Activated naive CD4-positive, alpha-beta T cell treated with anti-CD3 and anti-CD28 coated beads, Interleukin-2, amount 10 ng/mL, durations not matched to agents 7 days and 5 days (primary cell): ENCODE measurements at regions not wholly inside any gene's neighbourhood (a gene's known extent, or its start where the extent isn't known, plus 50 kb on each side); places are given as distances from the start of the nearest gene placed in this dataset.

Source experiments
- CTCF ChIA-PET: fragments of 350-600 bp; sonication (Branson Sonifier 250); formaldehyde crosslinking; loops from one replicate; lab custom pipeline; 2021; ENCODE audit warnings: antibody characterized with exemption; lab: Charles Lee
- DNase-seq: peaks from one replicate; pipeline ENCODE4 v3.0.0-alpha.2; 2020
- H3K27ac Mint-ChIP-seq: one replicate; pipeline ENCODE4 v1.8.0; 2021; ENCODE audit warnings: mild to moderate bottlenecking, moderate library complexity, mixed read lengths
- H3K27me3 Mint-ChIP-seq: one replicate; pipeline ENCODE4 v1.8.0; 2021; ENCODE audit warnings: mild to moderate bottlenecking, mixed read lengths
- H3K36me3 Mint-ChIP-seq: one replicate; pipeline ENCODE4 v1.8.0; 2021; ENCODE audit warnings: mixed read lengths
- H3K4me1 Mint-ChIP-seq: one replicate; pipeline ENCODE4 v1.8.0; 2021; ENCODE audit warnings: mixed read lengths
- H3K4me3 Mint-ChIP-seq: one replicate; pipeline ENCODE4 v1.8.0; 2021; ENCODE audit warnings: mild to moderate bottlenecking, moderate library complexity, mixed read lengths
- H3K9me3 Mint-ChIP-seq: one replicate; pipeline ENCODE4 v1.8.0; 2021; ENCODE audit warnings: mixed read lengths

DNA sequence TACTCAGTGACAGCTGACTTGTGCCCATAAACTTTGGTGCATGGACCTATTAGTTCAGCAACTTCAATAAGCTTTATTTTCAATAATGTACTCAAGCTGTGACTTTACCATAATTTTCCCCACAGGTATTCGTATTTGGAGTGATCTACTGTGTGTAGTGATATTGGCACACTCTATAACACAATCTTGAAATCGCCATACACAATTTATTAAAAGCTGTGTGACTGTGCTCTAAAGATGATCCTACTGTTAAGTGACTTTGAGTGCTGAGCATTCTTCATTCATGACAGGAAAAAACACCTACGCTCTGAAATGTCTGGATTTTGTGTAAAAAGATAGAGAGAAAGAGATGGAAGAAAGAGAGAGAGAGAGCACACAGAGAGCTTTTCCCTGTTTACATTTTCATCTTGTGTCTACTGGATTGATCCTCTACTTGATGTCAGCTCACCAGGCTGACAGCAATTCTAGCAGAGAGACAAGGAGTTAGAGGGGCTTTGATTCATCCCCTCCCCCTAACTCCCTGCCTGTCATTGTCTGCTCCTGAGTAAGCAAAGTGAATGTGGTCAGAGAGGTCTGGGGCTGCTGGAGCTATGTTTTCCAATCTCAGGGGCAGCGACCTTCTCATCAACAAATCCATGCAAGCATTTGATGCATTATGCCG, 538.7 kb upstream of the POU3F2 start:
- CTCF ChIA-PET: no interaction called here
- DNase-seq: no peak
- H3K36me3 Mint-ChIP-seq: no peaks in the 10 kb centered on the region
- no peak overlapping the region for H3K27ac Mint-ChIP-seq
- H3K4me1 Mint-ChIP-seq: no peaks in the 10 kb centered on the region
- H3K9me3 Mint-ChIP-seq: no peaks in the 10 kb centered on the region
- no peak overlapping the region for H3K4me3 Mint-ChIP-seq
- no peaks in the 10 kb centered on the region for H3K27me3 Mint-ChIP-seq

GRCh38 chr6:98308564-98308963, 525.8 kb upstream of the POU3F2 start:
- Mint-ChIP-seq H3K36me3 (no peaks in the 10 kb centered on the region), H3K4me3 (no peak overlapping the region), H3K4me1 (no peaks in the 10 kb centered on the region), H3K9me3 (peaks cover 2% of the 10 kb centered on the region), H3K27ac (no peak overlapping the region), H3K27me3 (no peaks in the 10 kb centered on the region)
- CTCF ChIA-PET: no interaction called here
- no peak for DNase-seq

- Mint-ChIP-seq H3K4me1 (no peaks in the 10 kb centered on the region), H3K36me3 (no peaks in the 10 kb centered on the region), H3K9me3 (peaks cover 2% of the 10 kb centered on the region), H3K4me3 (no peak overlapping the region), H3K27ac (no peak overlapping the region), H3K27me3 (no peaks in the 10 kb centered on the region)
- CTCF ChIA-PET: no interaction called here
- no peak for DNase-seq
Observed at GRCh38 chr6:98310443-98310842, 523.9 kb upstream of the POU3F2 start.

GRCh38 chr6:98323605-98324004, 510.8 kb upstream of the POU3F2 start:
- H3K4me3 Mint-ChIP-seq: no peak overlapping the region
- no peak overlapping the region for H3K27ac Mint-ChIP-seq
- DNase-seq: no peak
- no peaks in the 10 kb centered on the region for H3K27me3 Mint-ChIP-seq
- CTCF ChIA-PET: no interaction called here
- peaks cover 2% of the 10 kb centered on the region for H3K9me3 Mint-ChIP-seq
- H3K4me1 Mint-ChIP-seq: no peaks in the 10 kb centered on the region
- no peaks in the 10 kb centered on the region for H3K36me3 Mint-ChIP-seq

- Mint-ChIP-seq H3K27ac (no peak overlapping the region), H3K27me3 (no peaks in the 10 kb centered on the region), H3K9me3 (peaks cover 2% of the 10 kb centered on the region), H3K4me1 (no peaks in the 10 kb centered on the region), H3K36me3 (no peaks in the 10 kb centered on the region), H3K4me3 (no peak overlapping the region)
- no peak for DNase-seq
- CTCF ChIA-PET: no interaction called here
Observed at GRCh38 chr6:98324446-98324845, 509.9 kb upstream of the POU3F2 start.

DNA sequence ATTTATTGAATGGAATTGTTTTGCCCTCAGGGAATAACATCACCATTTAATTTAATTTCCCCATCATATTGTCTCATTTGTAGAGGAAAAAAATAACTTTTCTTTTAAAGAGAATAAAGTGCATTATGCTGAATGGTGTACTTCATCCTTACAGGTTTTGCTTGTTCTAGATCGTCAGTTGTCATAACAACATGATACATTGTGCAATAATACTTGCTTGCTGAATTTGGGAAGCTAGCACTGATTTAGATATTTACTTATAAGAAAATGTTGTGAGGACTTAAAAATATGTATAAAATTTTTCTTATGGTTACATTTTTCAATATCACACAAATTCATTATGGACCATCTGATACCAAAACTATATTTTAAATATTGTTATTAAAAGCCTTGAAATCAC, 509.0 kb upstream of the POU3F2 start:
- Mint-ChIP-seq H3K9me3 (peaks cover 3% of the 10 kb centered on the region), H3K27me3 (no peaks in the 10 kb centered on the region), H3K4me1 (no peaks in the 10 kb centered on the region), H3K4me3 (no peak overlapping the region), H3K27ac (no peak overlapping the region), H3K36me3 (no peaks in the 10 kb centered on the region)
- CTCF ChIA-PET: no interaction called here
- no peak for DNase-seq

DNA sequence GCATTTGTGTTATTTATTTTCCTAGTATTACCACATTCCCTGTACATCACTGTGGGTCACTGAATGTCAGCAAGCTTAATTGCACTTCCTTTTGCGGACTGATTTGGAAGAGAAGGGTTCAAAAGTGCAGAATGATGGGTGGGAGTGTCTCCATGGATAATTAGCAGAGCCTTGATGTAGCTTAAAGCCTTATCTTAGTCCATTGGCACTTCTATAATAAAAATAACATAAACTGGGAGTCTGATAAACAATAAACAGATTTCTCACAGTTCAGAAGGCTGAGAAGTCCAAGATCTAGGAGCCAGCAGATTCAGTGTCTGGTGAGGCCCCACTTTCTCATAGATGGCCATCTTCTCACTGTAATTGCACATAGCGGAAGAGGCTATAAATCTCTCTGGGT, 501.1 kb upstream of the POU3F2 start:
- CTCF ChIA-PET: no interaction called here

DNA sequence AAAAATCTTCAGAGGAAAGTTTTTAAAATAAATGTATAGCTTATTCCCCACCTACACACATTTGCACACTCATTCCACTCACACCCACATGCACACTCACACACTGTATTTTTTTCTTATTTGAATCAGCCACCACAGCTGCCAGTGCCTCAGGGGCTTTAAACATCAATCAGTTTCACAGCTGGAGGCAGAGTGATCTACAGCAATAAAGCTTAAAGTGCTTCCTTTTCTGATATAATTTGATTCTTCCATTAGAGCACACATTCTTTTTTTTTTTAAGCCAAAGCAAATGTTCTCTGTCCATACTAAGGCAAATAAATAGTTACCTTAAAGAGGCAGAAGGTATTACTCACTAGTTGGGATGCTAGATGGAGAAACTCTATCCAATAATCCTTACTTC, 498.8 kb upstream of the POU3F2 start:
- H3K4me3 Mint-ChIP-seq: no peak overlapping the region
- no peaks in the 10 kb centered on the region for H3K27me3 Mint-ChIP-seq
- H3K9me3 Mint-ChIP-seq: no peaks in the 10 kb centered on the region
- H3K27ac Mint-ChIP-seq: no peak overlapping the region
- no peaks in the 10 kb centered on the region for H3K36me3 Mint-ChIP-seq
- CTCF ChIA-PET: no interaction called here
- no peaks in the 10 kb centered on the region for H3K4me1 Mint-ChIP-seq
- no peak for DNase-seq

More for the DNA sequence above, 501.1 kb upstream of the POU3F2 start:
- Mint-ChIP-seq H3K4me3 (no peak overlapping the region), H3K4me1 (no peaks in the 10 kb centered on the region), H3K36me3 (no peaks in the 10 kb centered on the region), H3K27me3 (no peaks in the 10 kb centered on the region), H3K27ac (no peak overlapping the region), H3K9me3 (peaks cover 3% of the 10 kb centered on the region)
- no peak for DNase-seq

GRCh38 chr6:98339506-98339905, 494.9 kb upstream of the POU3F2 start:
- Mint-ChIP-seq H3K9me3 (no peaks in the 10 kb centered on the region), H3K36me3 (no peaks in the 10 kb centered on the region), H3K4me1 (no peaks in the 10 kb centered on the region), H3K27ac (no peak overlapping the region), H3K4me3 (no peak overlapping the region), H3K27me3 (no peaks in the 10 kb centered on the region)
- no peak for DNase-seq
- CTCF ChIA-PET: no interaction called here

- Mint-ChIP-seq H3K27me3 (no peaks in the 10 kb centered on the region), H3K9me3 (no peaks in the 10 kb centered on the region), H3K36me3 (no peaks in the 10 kb centered on the region), H3K27ac (no peak overlapping the region), H3K4me1 (no peaks in the 10 kb centered on the region), H3K4me3 (no peak overlapping the region)
- CTCF ChIA-PET: no interaction called here
- DNase-seq: no peak
Observed at GRCh38 chr6:98343004-98343403, 491.4 kb upstream of the POU3F2 start.

DNA sequence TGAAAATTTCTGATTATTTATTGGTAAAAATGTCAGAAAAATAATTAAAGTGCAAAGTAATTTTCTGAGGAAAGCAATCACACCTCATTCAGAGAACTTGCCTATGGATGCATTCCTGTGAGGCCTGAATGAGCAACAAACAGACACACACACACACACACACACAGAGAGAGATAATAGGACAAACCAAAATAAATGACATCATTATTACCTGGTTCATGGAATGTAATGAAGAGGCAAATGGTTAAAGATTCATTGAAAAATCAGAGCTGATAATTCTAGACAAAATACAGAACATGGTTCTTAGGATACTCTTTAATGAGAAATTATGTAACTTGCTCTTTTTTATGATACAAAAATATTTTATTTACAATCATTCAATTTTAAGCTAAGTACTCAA, 490.6 kb upstream of the POU3F2 start:
- Mint-ChIP-seq H3K4me3 (no peak overlapping the region), H3K9me3 (no peaks in the 10 kb centered on the region), H3K27me3 (no peaks in the 10 kb centered on the region), H3K27ac (no peak overlapping the region), H3K36me3 (no peaks in the 10 kb centered on the region), H3K4me1 (no peaks in the 10 kb centered on the region)
- CTCF ChIA-PET: no interaction called here
- DNase-seq: no peak

DNA sequence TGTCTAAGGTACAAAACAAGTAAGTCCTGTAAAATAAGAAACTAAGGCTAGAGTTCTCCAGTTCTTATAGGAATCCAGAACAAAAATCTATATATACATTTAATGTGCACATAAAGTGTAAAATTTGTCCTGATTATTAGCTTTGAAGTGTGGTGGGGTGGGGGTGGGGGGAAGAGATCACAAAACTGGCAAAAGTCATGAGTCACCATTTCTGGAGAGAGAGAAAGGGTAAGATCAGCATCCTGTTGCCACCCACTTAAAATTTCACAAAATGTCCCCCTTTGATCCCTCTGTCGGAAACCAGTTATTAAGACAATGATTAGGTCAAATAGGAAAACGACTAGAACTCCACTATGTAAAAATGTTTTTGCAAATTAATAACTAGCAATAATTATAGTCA, 482.0 kb upstream of the POU3F2 start:
- no peak overlapping the region for H3K4me3 Mint-ChIP-seq
- no peaks in the 10 kb centered on the region for H3K36me3 Mint-ChIP-seq
- no peak overlapping the region for H3K27ac Mint-ChIP-seq
- no peaks in the 10 kb centered on the region for H3K4me1 Mint-ChIP-seq
- H3K9me3 Mint-ChIP-seq: no peaks in the 10 kb centered on the region
- no peaks in the 10 kb centered on the region for H3K27me3 Mint-ChIP-seq
- CTCF ChIA-PET: no interaction called here
- DNase-seq: no peak

DNA sequence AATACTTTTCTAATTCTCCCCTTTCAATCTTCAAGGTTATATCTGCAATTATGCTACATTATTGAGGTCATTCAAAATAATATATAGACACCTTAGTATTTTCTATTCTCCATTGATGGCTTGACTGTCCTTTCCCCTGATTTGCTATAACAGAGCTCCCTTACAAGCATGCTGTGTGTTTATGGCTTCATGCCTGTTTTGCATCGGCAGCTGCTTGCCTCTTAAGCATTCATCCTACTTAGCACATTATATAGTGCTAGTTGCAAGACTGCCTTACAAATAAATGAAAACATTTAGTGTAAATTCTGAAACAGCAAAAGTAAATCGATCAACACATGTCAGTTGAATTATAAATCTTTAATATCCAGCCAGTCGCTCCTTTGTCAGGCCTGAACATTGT, 476.2 kb upstream of the POU3F2 start:
- no peak for DNase-seq
- H3K27me3 Mint-ChIP-seq: no peaks in the 10 kb centered on the region
- no peaks in the 10 kb centered on the region for H3K4me1 Mint-ChIP-seq
- no peaks in the 10 kb centered on the region for H3K9me3 Mint-ChIP-seq
- CTCF ChIA-PET: no interaction called here
- no peak overlapping the region for H3K27ac Mint-ChIP-seq
- no peak overlapping the region for H3K4me3 Mint-ChIP-seq
- H3K36me3 Mint-ChIP-seq: no peaks in the 10 kb centered on the region

GRCh38 chr6:98366371-98366770, 468.0 kb upstream of the POU3F2 start:
- no peaks in the 10 kb centered on the region for H3K4me1 Mint-ChIP-seq
- CTCF ChIA-PET: no interaction called here
- no peak overlapping the region for H3K4me3 Mint-ChIP-seq
- no peaks in the 10 kb centered on the region for H3K27me3 Mint-ChIP-seq
- H3K27ac Mint-ChIP-seq: no peak overlapping the region
- H3K9me3 Mint-ChIP-seq: no peaks in the 10 kb centered on the region
- no peak for DNase-seq
- no peaks in the 10 kb centered on the region for H3K36me3 Mint-ChIP-seq

GRCh38 chr6:98380589-98380988, 453.8 kb upstream of the POU3F2 start:
- Mint-ChIP-seq H3K27ac (no peak overlapping the region), H3K4me3 (no peak overlapping the region), H3K36me3 (no peaks in the 10 kb centered on the region), H3K4me1 (no peaks in the 10 kb centered on the region), H3K9me3 (peaks cover 2% of the 10 kb centered on the region), H3K27me3 (no peaks in the 10 kb centered on the region)
- DNase-seq: no peak
- CTCF ChIA-PET: no interaction called here

DNA sequence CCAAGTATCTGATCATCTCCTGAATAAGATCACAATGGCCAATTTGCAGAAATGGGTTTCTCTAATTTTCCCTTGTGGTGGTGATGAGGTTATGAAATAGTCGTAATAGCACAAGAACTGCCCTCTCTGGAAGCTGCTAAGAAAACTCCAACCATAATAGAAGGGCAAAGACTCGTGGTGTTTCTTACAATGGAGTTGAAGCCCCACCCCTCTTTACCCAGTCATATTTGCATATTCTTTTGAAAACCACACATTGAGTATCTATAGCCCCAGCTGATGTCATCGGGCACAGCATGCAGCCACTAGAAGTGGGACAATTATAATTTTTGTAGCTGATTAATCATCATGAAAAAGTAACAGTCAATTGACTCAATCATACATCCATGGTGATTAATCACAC, 452.1 kb upstream of the POU3F2 start:
- H3K4me3 Mint-ChIP-seq: no peak overlapping the region
- H3K4me1 Mint-ChIP-seq: no peaks in the 10 kb centered on the region
- DNase-seq: no peak
- no peaks in the 10 kb centered on the region for H3K36me3 Mint-ChIP-seq
- H3K27me3 Mint-ChIP-seq: no peaks in the 10 kb centered on the region
- H3K27ac Mint-ChIP-seq: no peak overlapping the region
- peaks cover 2% of the 10 kb centered on the region for H3K9me3 Mint-ChIP-seq
- CTCF ChIA-PET: no interaction called here
